ENCODE measurements at regions not wholly inside any gene's neighbourhood (a gene's known extent, or its start where the extent isn't known, plus 50 kb on each side); places are given as distances from the start of the nearest gene placed in this dataset.

- TF ChIP-seq EZH2 (IDR thresholded peaks at IDR 0.05; ENCODE audit: low read depth, unreplicated experiment) (no peak), CTCF (conservative IDR thresholded peaks at IDR 0.05; ENCODE audit: low read depth in 2 of 2) (no peak), POLR2AphosphoS5 (IDR thresholded peaks at IDR 0.05; ENCODE audit: low read depth) (no peak), EZH2phosphoT487 (IDR thresholded peaks at IDR 0.05; ENCODE audit: unreplicated experiment) (no peak), REST (IDR thresholded peaks at IDR 0.05; ENCODE audit: unreplicated experiment) (no peak), CREB1 (CRISPR knock-in tag; IDR thresholded peaks at IDR 0.05; ENCODE audit: low read depth) (no peak), NANOG (IDR thresholded peaks at IDR 0.05; ENCODE audit: borderline replicate concordance) (no peak), STAT1 (IDR thresholded peaks at IDR 0.05; ENCODE audit: unreplicated experiment) (no peak), ZNF331 (CRISPR knock-in tag; IDR thresholded peaks at IDR 0.05; ENCODE audit: low read depth) (no peak), ETS1 (IDR thresholded peaks at IDR 0.05) (no peak), ZNF114 (CRISPR knock-in tag; IDR thresholded peaks at IDR 0.05) (no peak), JUNB (IDR thresholded peaks at IDR 0.05; ENCODE audit: unreplicated experiment) (no peak)
Observed at GRCh38 chr11:101810546-101810945, 104.3 kb upstream of the CEP126 start.
